Cardiac septum (tissue), 1 donor: ENCODE measurements at regions not wholly inside any gene's neighbourhood (a gene's known extent, or its start where the extent isn't known, plus 50 kb on each side); places are given as distances from the start of the nearest gene placed in this dataset.

ENCODE experiments used
- DNase-seq: peaks from one replicate; pipeline ENCODE4 v3.0.0-alpha.2; 2020; ENCODE audit warnings: low spot score
- intact Hi-C: fragments of 100-400 bp; cut with DNase I; formaldehyde crosslinking; loops from one replicate; pipeline ENCODE4 v1.14.0; 2022
- donor health status: DM: no; HTN: no; CAD: no.

GRCh38 chr19:29386970-29387369 lies 138.8 kb upstream of the VSTM2B start:
- intact Hi-C loops, result no loop called here
- DNase-seq, result no peak

- no peak for DNase-seq
These were observed 138.2 kb upstream of the VSTM2B start for GRCh38 chr19:29387586-29387985.

GRCh38 chr19:29389495-29389894 lies 136.3 kb upstream of the VSTM2B start:
- no peak for DNase-seq

More at GRCh38 chr19:29387586-29387985, 138.2 kb upstream of the VSTM2B start:
- intact Hi-C loops, result no loop called here

DNA sequence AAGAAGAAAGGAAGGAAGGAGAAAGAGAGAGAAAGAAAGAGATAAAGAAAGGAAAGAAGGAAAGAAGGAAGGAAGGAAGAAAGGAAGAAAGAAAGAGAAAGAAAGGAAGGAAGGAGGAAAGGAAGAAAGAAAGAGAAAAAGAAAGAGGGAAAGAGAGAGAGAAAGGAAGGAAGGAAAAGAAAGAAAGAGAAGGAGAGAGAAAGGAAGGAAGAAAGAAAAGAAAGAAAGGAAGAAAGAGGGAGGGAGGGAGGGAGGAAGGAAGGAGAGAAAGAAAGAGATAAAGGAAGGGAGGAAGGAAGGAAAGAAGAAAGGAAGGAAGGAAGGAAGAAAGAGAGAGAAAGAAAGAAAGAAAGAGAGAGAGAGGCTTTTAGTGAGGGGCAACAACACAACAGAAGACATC lies 135.1 kb upstream of the VSTM2B start:
- DNase-seq, result no peak
- intact Hi-C loops, result no loop called here

More at GRCh38 chr19:29389495-29389894, 136.3 kb upstream of the VSTM2B start:
- intact Hi-C loops, result no loop called here

GRCh38 chr19:29393915-29394460 lies 131.8 kb upstream of the VSTM2B start:
- DNase-seq, result no peak

GRCh38 chr19:29395111-29395733 lies 130.6 kb upstream of the VSTM2B start:
- intact Hi-C loops, result no loop called here
- DNase-seq, result no peak

More at GRCh38 chr19:29393915-29394460, 131.8 kb upstream of the VSTM2B start:
- intact Hi-C loops, result no loop called here

- intact Hi-C loops, result no loop called here
These were observed 129.9 kb upstream of the VSTM2B start for GRCh38 chr19:29395734-29396414.

DNA sequence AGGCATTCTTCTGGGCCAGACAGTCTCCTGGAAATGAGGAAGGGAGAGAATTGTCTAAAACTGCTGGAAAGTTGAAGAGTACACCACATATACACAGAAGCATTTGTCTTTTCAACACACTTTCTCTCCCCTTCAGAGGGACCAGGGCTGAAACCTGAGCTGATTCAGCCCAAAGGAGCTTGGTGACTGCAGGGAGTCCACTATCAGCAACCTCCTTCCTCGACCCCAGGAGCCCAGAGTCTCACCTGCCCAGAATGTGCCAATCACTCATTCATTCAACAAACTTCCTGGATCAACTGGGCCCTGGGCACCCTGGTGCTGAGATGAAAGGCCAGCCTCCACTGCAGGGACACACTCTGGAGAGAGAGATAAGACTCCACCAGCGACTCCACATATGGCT lies 128.9 kb upstream of the VSTM2B start:
- intact Hi-C loops, result no loop called here
- DNase-seq, result no peak

More at GRCh38 chr19:29395734-29396414, 129.9 kb upstream of the VSTM2B start:
- no peak for DNase-seq

GRCh38 chr19:29397748-29398147 lies 128.0 kb upstream of the VSTM2B start:
- intact Hi-C loops, result no loop called here
- DNase-seq, result no peak

- intact Hi-C loops, result no loop called here
- DNase-seq, result no peak
These were observed 126.0 kb upstream of the VSTM2B start for GRCh38 chr19:29399804-29400203.

DNA sequence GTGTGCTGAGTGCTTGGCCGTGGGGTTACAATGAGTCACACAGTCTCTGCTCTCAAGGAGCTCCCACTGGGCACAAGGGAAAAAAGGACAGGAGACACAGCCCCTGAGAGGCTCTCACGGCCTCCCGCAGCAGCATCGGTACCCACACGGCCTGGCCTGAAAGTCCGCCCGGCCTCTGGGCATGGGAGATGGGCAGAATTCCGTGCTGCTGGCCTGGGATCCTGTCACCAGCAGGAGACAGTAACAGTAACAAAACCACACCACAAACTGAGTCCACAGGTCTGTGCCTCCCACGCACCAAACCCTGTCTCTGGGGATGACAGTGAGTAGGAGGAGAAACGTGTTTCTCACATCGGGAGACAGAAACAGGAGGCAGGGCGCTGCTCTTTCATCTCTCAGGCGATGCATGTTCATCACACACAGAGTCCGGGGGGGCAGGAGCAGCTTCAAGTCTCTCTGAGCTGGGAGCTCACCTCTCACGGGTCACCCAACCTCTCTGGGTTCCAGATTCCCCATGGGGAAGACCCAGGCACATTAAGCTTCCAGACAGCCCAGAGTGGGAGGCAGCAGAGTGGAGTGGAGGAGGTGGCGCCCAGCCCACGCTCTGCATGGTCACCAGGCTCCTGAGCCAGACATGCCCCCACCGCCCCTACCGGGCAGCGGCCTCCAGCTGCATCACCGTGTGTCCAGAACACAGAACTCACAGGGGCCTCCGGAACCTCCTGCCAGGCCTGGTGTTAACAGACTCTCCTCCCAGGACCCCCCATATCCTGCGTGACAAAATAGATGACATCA lies 124.7 kb upstream of the VSTM2B start:
- no peak for DNase-seq
- intact Hi-C loops, result no loop called here

- intact Hi-C loops, result no loop called here
- DNase-seq, result no peak
These were observed 123.9 kb upstream of the VSTM2B start for GRCh38 chr19:29401712-29402421.

GRCh38 chr19:29402563-29402962 lies 123.2 kb upstream of the VSTM2B start:
- intact Hi-C loops, result no loop called here
- DNase-seq, result no peak

GRCh38 chr19:29404015-29404414 lies 121.8 kb upstream of the VSTM2B start:
- no peak for DNase-seq
- intact Hi-C loops, result no loop called here

DNA sequence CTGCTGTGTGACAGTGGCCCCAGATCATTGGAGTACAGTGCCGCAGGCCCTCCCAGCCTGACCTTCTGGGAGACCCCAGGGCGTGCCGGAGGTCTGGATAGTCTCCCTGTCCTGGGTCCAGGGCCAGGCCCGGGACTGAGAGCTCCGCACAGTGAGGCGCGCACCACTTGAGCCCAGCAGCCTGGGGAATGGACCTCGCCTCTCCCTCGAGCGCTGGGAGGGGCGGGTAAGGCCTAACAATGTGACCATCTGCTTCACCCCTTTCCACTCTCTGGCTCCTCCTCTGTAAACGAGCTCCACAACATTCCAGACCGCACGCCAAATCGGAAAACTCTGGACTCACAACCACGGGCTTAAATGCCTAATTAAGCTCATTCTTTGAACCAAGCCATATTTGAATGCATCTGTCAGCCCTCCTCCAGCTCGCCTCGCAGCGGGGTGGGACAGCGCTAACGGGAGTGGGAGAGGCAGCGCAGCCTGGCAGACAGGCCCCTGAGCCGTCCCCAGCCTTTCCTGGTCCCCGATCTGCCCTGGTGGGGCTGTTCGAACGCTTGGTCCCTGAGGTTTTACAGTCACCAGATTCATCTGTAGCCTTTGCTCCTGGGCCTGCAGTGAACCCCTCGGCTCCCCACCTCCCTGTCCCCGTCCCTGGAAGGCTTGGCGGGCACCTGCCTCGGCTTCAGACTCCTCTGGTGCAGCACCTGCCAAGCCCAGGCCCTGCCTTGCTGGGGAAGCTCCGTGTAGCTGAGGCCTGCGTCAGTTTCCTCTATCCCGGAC lies 120.7 kb upstream of the VSTM2B start:
- intact Hi-C loops, result no loop called here
- DNase-seq, result no peak

- DNase-seq, result no peak
- intact Hi-C loops, result no loop called here
These were observed 120.1 kb upstream of the VSTM2B start for GRCh38 chr19:29405728-29405995.

DNA sequence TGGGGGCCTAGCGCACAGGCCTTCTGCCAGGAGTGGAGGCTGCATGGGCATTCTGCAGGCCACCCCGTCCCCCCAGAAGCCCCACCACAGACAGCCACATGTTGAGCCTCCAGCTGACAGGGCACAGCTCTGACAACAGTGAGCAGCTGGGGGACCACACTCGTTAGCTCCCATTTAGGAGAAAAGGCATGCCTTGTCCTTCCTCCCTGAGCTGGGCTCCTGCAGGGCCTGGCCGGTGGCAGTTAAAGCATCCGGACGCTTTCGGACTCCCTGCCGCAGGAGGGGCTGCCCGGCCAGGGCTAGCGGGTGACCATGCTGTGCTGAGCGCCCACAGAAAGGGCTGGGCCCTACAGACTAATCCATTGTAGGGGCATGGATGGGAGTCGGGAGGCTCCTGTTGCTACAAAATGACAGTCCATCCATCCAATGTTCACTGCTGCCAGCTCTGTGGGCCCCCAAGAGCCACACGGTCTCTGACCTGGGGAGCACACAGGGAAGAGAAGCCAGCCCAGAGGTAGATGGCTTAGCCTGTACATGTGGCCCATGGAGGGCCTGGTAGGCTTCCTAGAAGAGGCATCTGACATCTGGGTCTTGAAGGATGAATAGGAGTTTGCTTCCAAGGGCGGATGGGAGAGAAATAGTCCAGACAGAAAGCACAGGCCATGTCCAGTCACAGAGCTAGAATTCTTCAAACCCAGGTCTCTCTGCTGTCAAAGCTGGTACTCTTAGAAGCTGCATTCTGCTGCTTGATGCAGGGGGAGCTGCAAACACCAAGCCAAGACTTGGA lies 116.5 kb upstream of the VSTM2B start:
- no peak for DNase-seq
- intact Hi-C loops, result no loop called here

DNA sequence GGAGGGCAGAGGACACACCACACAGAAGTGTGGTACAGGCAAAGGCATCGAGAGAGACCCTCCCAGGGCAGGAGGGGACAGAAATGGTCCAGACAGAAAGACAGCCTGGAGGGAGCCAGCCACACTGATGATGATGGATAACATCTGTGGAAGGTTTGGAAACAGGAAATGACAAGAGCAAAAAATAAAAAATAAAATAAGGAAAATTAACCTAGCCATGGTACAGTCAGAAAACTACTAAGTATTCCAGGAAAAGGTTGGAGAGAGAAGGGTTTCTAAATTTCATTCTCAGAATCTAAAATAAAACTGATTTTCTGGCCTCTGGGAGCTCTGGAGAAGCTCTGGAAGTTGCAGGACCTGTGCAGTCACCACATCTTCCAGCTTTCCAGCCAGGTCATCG lies 115.2 kb upstream of the VSTM2B start:
- DNase-seq, result no peak
- intact Hi-C loops, result no loop called here
